H9 (cell line): ENCODE measurements at regions not wholly inside any gene's neighbourhood (a gene's known extent, or its start where the extent isn't known, plus 50 kb on each side); places are given as distances from the start of the nearest gene placed in this dataset.

Experiments
- DNase-seq: peaks from one replicate; pipeline ENCODE4 v3.0.0-alpha.2; 2017
- H2AFZ ChIP-seq: one replicate; pipeline ENCODE4 v1.6.1; 2013; ENCODE audit warnings: mild to moderate bottlenecking, low read length, control low read depth, moderate library complexity
- H2AK5ac ChIP-seq: 2 replicates; pipeline ENCODE4 v1.6.1; 2013; ENCODE audit warnings: low read length, control low read depth, mixed read lengths; ENCODE audit not compliant: insufficient read length
- H2BK120ac ChIP-seq: one replicate; pipeline ENCODE4 v1.6.1; 2013; ENCODE audit warnings: low read depth, mild to moderate bottlenecking, low read length, control low read depth, inconsistent platforms; ENCODE audit not compliant: poor library complexity, severe bottlenecking
- H2BK12ac ChIP-seq: 2 replicates; pipeline ENCODE4 v1.6.1; 2013; ENCODE audit warnings: low read length, control low read depth, mixed read lengths, low read depth; ENCODE audit not compliant: insufficient read length
- H2BK15ac ChIP-seq: 2 replicates; pipeline ENCODE4 v1.6.1; 2013; ENCODE audit warnings: low read depth, low read length, control low read depth
- H2BK20ac ChIP-seq: one replicate; pipeline ENCODE4 v1.6.1; 2013; ENCODE audit warnings: low read depth, mild to moderate bottlenecking, low read length, control low read depth, inconsistent platforms; ENCODE audit not compliant: poor library complexity, severe bottlenecking
- H2BK5ac ChIP-seq: 2 replicates; pipeline ENCODE4 v1.6.1; 2013; ENCODE audit warnings: low read length, control low read depth, mixed read lengths; ENCODE audit not compliant: insufficient read length
- H3K14ac ChIP-seq: 2 replicates; pipeline ENCODE4 v1.6.1; 2013; ENCODE audit warnings: low read length, control low read depth; ENCODE audit not compliant: insufficient read depth
- H3K18ac ChIP-seq: 2 replicates; pipeline ENCODE4 v1.6.1; 2013; ENCODE audit warnings: low read depth, mild to moderate bottlenecking, mixed read lengths, low read length, control low read depth; ENCODE audit not compliant: insufficient read length
- H3K23ac ChIP-seq: 2 replicates; pipeline ENCODE4 v1.6.1; 2013; ENCODE audit warnings: low read length, control low read depth, mixed read lengths, low read depth; ENCODE audit not compliant: insufficient read length
- H3K23me2 ChIP-seq: 2 replicates; pipeline ENCODE4 v1.6.1; 2013; ENCODE audit warnings: low read depth, mild to moderate bottlenecking, mixed read lengths, low read length, control low read depth; ENCODE audit not compliant: insufficient read length, poor library complexity, severe bottlenecking
- H3K27ac ChIP-seq: 2 replicates; pipeline ENCODE4 v1.5.1; 2013; ENCODE audit warnings: low read length, control low read depth, mixed read lengths, low read depth; ENCODE audit not compliant: insufficient read length
- H3K27me3 ChIP-seq: 2 replicates; pipeline ENCODE4 v1.6.1; 2013; ENCODE audit warnings: low read length, control low read depth, inconsistent platforms; ENCODE audit not compliant: insufficient read depth
- H3K4ac ChIP-seq: 2 replicates; pipeline ENCODE4 v1.6.1; 2013; ENCODE audit warnings: low read depth, mild to moderate bottlenecking, control low read depth, inconsistent platforms, low read length, moderate library complexity
- H3K4me1 ChIP-seq: 2 replicates; pipeline ENCODE4 v1.6.1; 2013; ENCODE audit warnings: low read length, control low read depth, inconsistent platforms; ENCODE audit not compliant: insufficient read depth
- H3K4me2 ChIP-seq: 2 replicates; pipeline ENCODE4 v1.6.1; 2013; ENCODE audit warnings: low read length, control low read depth, mixed read lengths; ENCODE audit not compliant: insufficient read length, insufficient read depth
- H3K56ac ChIP-seq: 2 replicates; pipeline ENCODE4 v1.6.1; 2013; ENCODE audit warnings: low read depth, mild to moderate bottlenecking, mixed read lengths, low read length, control low read depth; ENCODE audit not compliant: insufficient read length
- H3K79me1 ChIP-seq: 2 replicates; pipeline ENCODE4 v1.6.1; 2013; ENCODE audit warnings: low read depth, mild to moderate bottlenecking, moderate library complexity, low read length, control low read depth, inconsistent platforms; ENCODE audit not compliant: insufficient read depth, poor library complexity, severe bottlenecking
- H3K79me2 ChIP-seq: 2 replicates; pipeline ENCODE4 v1.6.1; 2013; ENCODE audit warnings: low read length, control low read depth, inconsistent platforms; ENCODE audit not compliant: insufficient read depth
- H3K9ac ChIP-seq: 2 replicates; pipeline ENCODE4 v1.6.1; 2013; ENCODE audit warnings: low read length, control low read depth, mixed read lengths; ENCODE audit not compliant: insufficient read length; ENCODE audit errors: extremely low read depth
- H3K9me3 ChIP-seq: one replicate; pipeline ENCODE4 v1.6.1; 2013; ENCODE audit warnings: low read depth, low read length, inconsistent platforms; ENCODE audit not compliant: control insufficient read depth
- H3T11ph ChIP-seq: one replicate; pipeline ENCODE4 v1.6.1; 2013; ENCODE audit warnings: mild to moderate bottlenecking, low read length, control low read depth, inconsistent platforms
- H4K20me1 ChIP-seq: one replicate; pipeline ENCODE4 v1.6.1; 2013; ENCODE audit not compliant: control insufficient read depth, insufficient read length, insufficient read depth
- H4K5ac ChIP-seq: 2 replicates; pipeline ENCODE4 v1.6.1; 2013; ENCODE audit warnings: low read depth, mild to moderate bottlenecking, mixed read lengths, low read length, control low read depth; ENCODE audit not compliant: insufficient read length
- H4K8ac ChIP-seq: replicated peaks from 2 replicates; pipeline ENCODE4 v1.6.1; 2013; ENCODE audit warnings: low read length, control low read depth, mixed read lengths, low read depth; ENCODE audit not compliant: insufficient read length
- H4K91ac ChIP-seq: 2 replicates; pipeline ENCODE4 v1.6.1; 2013; ENCODE audit warnings: low read depth, mild to moderate bottlenecking, moderate library complexity, mixed read lengths, low read length, control low read depth; ENCODE audit not compliant: insufficient read length
- H3K27ac Mint-ChIP-seq, 3 experiments: 2 replicates in 2 of 3; 3 replicates in 1 of 3; pipeline ENCODE4 v1.8.0; 2020 to 2021; ENCODE audit warnings: mixed read lengths in 3 of 3, mild to moderate bottlenecking in 1 of 3, moderate library complexity in 1 of 3
- H3K27me3 Mint-ChIP-seq: 2 replicates; pipeline ENCODE4 v1.8.0; 2021; ENCODE audit warnings: low read depth, mild to moderate bottlenecking, moderate library complexity, mixed read lengths
- H3K36me3 Mint-ChIP-seq, 3 experiments: 2 replicates in 2 of 3; 3 replicates in 1 of 3; pipeline ENCODE4 v1.8.0; 2020 to 2021; ENCODE audit warnings: low read depth in 3 of 3, mixed read lengths in 3 of 3; ENCODE audit not compliant: insufficient read depth in 1 of 3
- H3K4me1 Mint-ChIP-seq, 2 experiments: 2 replicates each; pipeline ENCODE4 v1.8.0; 2020; ENCODE audit warnings: mixed read lengths in 2 of 2
- H3K4me3 Mint-ChIP-seq, 2 experiments: 2 replicates in 1 of 2; 3 replicates in 1 of 2; pipeline ENCODE4 v1.8.0; 2020 to 2021; ENCODE audit warnings: mild to moderate bottlenecking in 2 of 2, mixed read lengths in 2 of 2, moderate library complexity in 1 of 2
- H3K9me3 Mint-ChIP-seq, 2 experiments: 2 replicates in 1 of 2; 3 replicates in 1 of 2; pipeline ENCODE4 v1.8.0; 2020; ENCODE audit warnings: mild to moderate bottlenecking in 2 of 2, mixed read lengths in 2 of 2, moderate library complexity in 1 of 2
- WGBS: extraction: QIAGEN DNeasy Blood & Tissue Kit; methylation state at CpG from one replicate; pipeline ENCODE4 v1.1.7; 2013; ENCODE audit warnings: missing lambda C conversion rate, low lambda C conversion rate, mixed read lengths; ENCODE audit not compliant: insufficient read length; ENCODE audit errors: extremely low coverage; 5-methylcytosine and 5-hydroxymethylcytosine counted together
- TF ChIP-seq, protein P1 (sequence below): fragments of 200-600 bp; sonication (generic); conservative IDR thresholded peaks from 3 replicates; pipeline ENCODE4 v1.8.0; 2021; ENCODE audit warnings: antibody characterized with exemption, mild to moderate bottlenecking

DNA sequence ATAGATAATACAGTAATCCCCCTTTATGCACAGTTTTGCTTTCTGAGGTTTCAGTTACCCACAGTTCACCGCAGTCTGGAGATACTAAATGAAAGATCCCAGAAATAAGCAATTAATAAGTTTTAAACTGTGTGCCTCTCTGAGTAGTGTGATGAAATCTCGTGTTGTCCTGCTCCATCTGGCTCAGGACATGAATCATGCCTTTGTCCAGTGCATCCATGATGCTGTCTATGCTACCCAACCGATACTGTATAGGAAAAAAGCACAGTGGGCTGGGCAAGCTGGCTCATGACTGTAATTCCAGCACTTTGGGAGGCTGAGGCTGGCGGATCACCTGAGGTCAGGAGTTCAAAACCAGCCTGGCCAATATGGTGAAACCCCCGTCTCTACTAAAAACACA, 85.0 kb upstream of the SLC2A1 start:
- no peak overlapping the region for H4K8ac ChIP-seq
- no peak overlapping the region for H3K9ac ChIP-seq
- H3K23me2 ChIP-seq: no peaks in the 10 kb centered on the region
- no peak overlapping the region for H2BK12ac ChIP-seq
- no peak overlapping the region for H3K4ac ChIP-seq
- H3T11ph ChIP-seq: no peak overlapping the region
- no peak overlapping the region for H3K4me2 ChIP-seq
- no peak overlapping the region for H3K27ac Mint-ChIP-seq
- no peak overlapping the region for H2AK5ac ChIP-seq
- H3K9me3 Mint-ChIP-seq: no peaks in the 10 kb centered on the region; a peak in 3 of 5 replicates
- no peak overlapping the region for H2AFZ ChIP-seq
- no peak overlapping the region for H3K56ac ChIP-seq
- no peak for DNase-seq
- H3K79me2 ChIP-seq: no peaks in the 10 kb centered on the region
- H3K4me1 Mint-ChIP-seq: peaks cover 3 to 7% of the 10 kb centered on the region in 2 experiments
- no peak overlapping the region for H2BK15ac ChIP-seq
- no peaks in the 10 kb centered on the region for H4K20me1 ChIP-seq
- H2BK20ac ChIP-seq: no peak overlapping the region
- no peaks in the 10 kb centered on the region for H3K79me1 ChIP-seq
- no peak overlapping the region for H3K27ac ChIP-seq
- TF ChIP-seq, protein P1, sequence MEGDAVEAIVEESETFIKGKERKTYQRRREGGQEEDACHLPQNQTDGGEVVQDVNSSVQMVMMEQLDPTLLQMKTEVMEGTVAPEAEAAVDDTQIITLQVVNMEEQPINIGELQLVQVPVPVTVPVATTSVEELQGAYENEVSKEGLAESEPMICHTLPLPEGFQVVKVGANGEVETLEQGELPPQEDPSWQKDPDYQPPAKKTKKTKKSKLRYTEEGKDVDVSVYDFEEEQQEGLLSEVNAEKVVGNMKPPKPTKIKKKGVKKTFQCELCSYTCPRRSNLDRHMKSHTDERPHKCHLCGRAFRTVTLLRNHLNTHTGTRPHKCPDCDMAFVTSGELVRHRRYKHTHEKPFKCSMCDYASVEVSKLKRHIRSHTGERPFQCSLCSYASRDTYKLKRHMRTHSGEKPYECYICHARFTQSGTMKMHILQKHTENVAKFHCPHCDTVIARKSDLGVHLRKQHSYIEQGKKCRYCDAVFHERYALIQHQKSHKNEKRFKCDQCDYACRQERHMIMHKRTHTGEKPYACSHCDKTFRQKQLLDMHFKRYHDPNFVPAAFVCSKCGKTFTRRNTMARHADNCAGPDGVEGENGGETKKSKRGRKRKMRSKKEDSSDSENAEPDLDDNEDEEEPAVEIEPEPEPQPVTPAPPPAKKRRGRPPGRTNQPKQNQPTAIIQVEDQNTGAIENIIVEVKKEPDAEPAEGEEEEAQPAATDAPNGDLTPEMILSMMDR: no peak
- no peak overlapping the region for H4K91ac ChIP-seq
- no peak overlapping the region for H4K5ac ChIP-seq
- H3K4me3 Mint-ChIP-seq: no peak overlapping the region
- H3K36me3 Mint-ChIP-seq: no peaks in the 10 kb centered on the region
- H3K27me3 ChIP-seq: peaks cover 2% of the 10 kb centered on the region; the same call in 1 of the 2 replicates
- H3K14ac ChIP-seq: no peak overlapping the region
- H3K4me1 ChIP-seq: no peaks in the 10 kb centered on the region
- 0 out of 2 replicates have a peak, but pooled peaks cover 1% of the 10 kb centered on the region for H3K27me3 Mint-ChIP-seq
- H3K18ac ChIP-seq: no peak overlapping the region
- H3K9me3 ChIP-seq: no peaks in the 10 kb centered on the region
- no peak overlapping the region for H3K23ac ChIP-seq
- WGBS: no CpG with 5 or more reads among the region's 5 CpGs
- H2BK120ac ChIP-seq: no peak overlapping the region
- no peak overlapping the region for H2BK5ac ChIP-seq
